ENCODE measurements at regions not wholly inside any gene's neighbourhood (a gene's known extent, or its start where the extent isn't known, plus 50 kb on each side); places are given as distances from the start of the nearest gene placed in this dataset.
A peak's percentile ranks its signal among the peaks of the same experiment; 100 is the strongest.

- Mint-ChIP-seq H3K27me3 (ENCODE audit: low read depth) (no peaks in the 10 kb centered on the region), H3K4me3 (ENCODE audit: unreplicated experiment) (no peak overlapping the region), H3K27ac (ENCODE audit: unreplicated experiment) (no peak overlapping the region), H3K4me1 (ENCODE audit: low read depth) (no peaks in the 10 kb centered on the region), H3K9me3 (ENCODE audit: low read depth) (no peaks in the 10 kb centered on the region), H3K36me3 (ENCODE audit: low read depth) (no peaks in the 10 kb centered on the region)
- TF ChIP-seq CTCF (IDR thresholded peaks at IDR 0.05): no peak
- no peak for DNase-seq (ENCODE audit: low spot score)
Observed at GRCh38 chr13:34772881-34773280, 169.2 kb upstream of the NBEA start.

GRCh38 chr13:34776390-34776981 is 165.6 kb upstream of the NBEA start:
- Mint-ChIP-seq H3K36me3 (ENCODE audit: low read depth) (no peaks in the 10 kb centered on the region), H3K27ac (ENCODE audit: unreplicated experiment) (no peak overlapping the region), H3K4me1 (ENCODE audit: low read depth) (no peaks in the 10 kb centered on the region), H3K4me3 (ENCODE audit: unreplicated experiment) (no peak overlapping the region), H3K27me3 (ENCODE audit: low read depth) (no peaks in the 10 kb centered on the region), H3K9me3 (ENCODE audit: low read depth) (peaks cover 3% of the 10 kb centered on the region)
- no peak for TF ChIP-seq CTCF (IDR thresholded peaks at IDR 0.05)
- DNase-seq (ENCODE audit: low spot score): no peak

GRCh38 chr13:34777089-34777913 is 164.8 kb upstream of the NBEA start:
- Mint-ChIP-seq H3K36me3 (ENCODE audit: low read depth) (peaks cover 1% of the 10 kb centered on the region), H3K9me3 (ENCODE audit: low read depth) (peaks cover 8% of the 10 kb centered on the region), H3K27ac (ENCODE audit: unreplicated experiment) (no peak overlapping the region), H3K4me1 (ENCODE audit: low read depth) (no peaks in the 10 kb centered on the region), H3K27me3 (ENCODE audit: low read depth) (no peaks in the 10 kb centered on the region), H3K4me3 (ENCODE audit: unreplicated experiment) (no peak overlapping the region)
- TF ChIP-seq CTCF (IDR thresholded peaks at IDR 0.05): no peak
- DNase-seq (ENCODE audit: low spot score): no peak

- H3K4me1 Mint-ChIP-seq (ENCODE audit: low read depth): no peaks in the 10 kb centered on the region
- H3K4me3 Mint-ChIP-seq (ENCODE audit: unreplicated experiment): no peak overlapping the region
- H3K27ac Mint-ChIP-seq (ENCODE audit: unreplicated experiment): no peak overlapping the region
- H3K9me3 Mint-ChIP-seq (ENCODE audit: low read depth): peaks cover 11% of the 10 kb centered on the region
- H3K27me3 Mint-ChIP-seq (ENCODE audit: low read depth): no peaks in the 10 kb centered on the region
- DNase-seq (ENCODE audit: low spot score): no peak
- no peak for TF ChIP-seq CTCF (IDR thresholded peaks at IDR 0.05)
- peaks cover 2% of the 10 kb centered on the region for H3K36me3 Mint-ChIP-seq (ENCODE audit: low read depth)
Observed at GRCh38 chr13:34777914-34778303, 164.2 kb upstream of the NBEA start.

GRCh38 chr13:34779171-34779570 is 162.9 kb upstream of the NBEA start:
- no peaks in the 10 kb centered on the region for H3K4me1 Mint-ChIP-seq (ENCODE audit: low read depth)
- H3K27me3 Mint-ChIP-seq (ENCODE audit: low read depth): no peaks in the 10 kb centered on the region
- peaks cover 2% of the 10 kb centered on the region for H3K36me3 Mint-ChIP-seq (ENCODE audit: low read depth)
- peak; percentile 19 for TF ChIP-seq CTCF (IDR thresholded peaks at IDR 0.05)
- DNase-seq (ENCODE audit: low spot score): no peak
- H3K4me3 Mint-ChIP-seq (ENCODE audit: unreplicated experiment): no peak overlapping the region
- no peak overlapping the region for H3K27ac Mint-ChIP-seq (ENCODE audit: unreplicated experiment)
- H3K9me3 Mint-ChIP-seq (ENCODE audit: low read depth): peaks cover 20% of the 10 kb centered on the region
